OCI-LY1 (cell line): ENCODE measurements at regions not wholly inside any gene's neighbourhood (a gene's known extent, or its start where the extent isn't known, plus 50 kb on each side); places are given as distances from the start of the nearest gene placed in this dataset.

Experiments used
- H2AFZ ChIP-seq: fragments of 200-600 bp; sonication (generic), shearing (Covaris generic); 2 replicates; pipeline ENCODE4 v1.6.0; 2014; ENCODE audit warnings: antibody characterized with exemption, mild to moderate bottlenecking, low read length
- H3F3A ChIP-seq: fragments of 200-600 bp; sonication (generic), shearing (Covaris generic); 2 replicates; pipeline ENCODE4 v1.6.0; 2014; ENCODE audit warnings: mild to moderate bottlenecking, antibody characterized with exemption, low read length, moderate library complexity; ENCODE audit not compliant: insufficient read depth
- H3K27ac ChIP-seq: fragments of 200-600 bp; sonication (generic); 2 replicates; pipeline ENCODE4 v1.5.1; 2014; ENCODE audit warnings: low read length, mixed run types, mild to moderate bottlenecking, low read depth; ENCODE audit not compliant: poor library complexity, severe bottlenecking
- H3K27me3 ChIP-seq: fragments of 200-600 bp; sonication (generic); 2 replicates; pipeline ENCODE4 v1.6.0; 2014; ENCODE audit warnings: antibody characterized with exemption, mild to moderate bottlenecking, low read length, moderate library complexity; ENCODE audit not compliant: insufficient read depth
- H3K36me3 ChIP-seq: fragments of 200-600 bp; sonication (generic); 2 replicates; pipeline ENCODE4 v1.6.1; 2014; ENCODE audit warnings: mild to moderate bottlenecking, antibody characterized with exemption, low read length, moderate library complexity, mixed read lengths; ENCODE audit not compliant: insufficient read depth
- H3K4me1 ChIP-seq: fragments of 200-600 bp; sonication (generic); 2 replicates; pipeline ENCODE4 v1.5.1; 2014; ENCODE audit warnings: mild to moderate bottlenecking, low read length, moderate library complexity; ENCODE audit not compliant: insufficient read depth, severe bottlenecking
- H3K4me2 ChIP-seq: fragments of 200-600 bp; sonication (generic), shearing (Covaris generic); 2 replicates; pipeline ENCODE4 v1.6.1; 2014; ENCODE audit warnings: low read length
- H3K4me3 ChIP-seq: fragments of 200-600 bp; sonication (generic); 2 replicates; pipeline ENCODE4 v1.5.1; 2014; ENCODE audit warnings: low read length, low read depth, mild to moderate bottlenecking, mixed read lengths; ENCODE audit not compliant: poor library complexity, severe bottlenecking
- H3K79me2 ChIP-seq: fragments of 200-600 bp; shearing (Covaris generic); 2 replicates; pipeline ENCODE4 v1.6.1; 2016; ENCODE audit warnings: mixed run types, low read length, mixed read lengths; ENCODE audit not compliant: insufficient read depth
- H3K9ac ChIP-seq: fragments of 200-600 bp; sonication (generic), shearing (Covaris generic); 2 replicates; pipeline ENCODE4 v1.6.1; 2014; ENCODE audit warnings: mild to moderate bottlenecking, low read length, mixed read lengths
- H3K9me2 ChIP-seq: fragments of 200-600 bp; sonication (generic), shearing (Covaris generic); 2 replicates; pipeline ENCODE4 v1.6.1; 2014; ENCODE audit warnings: low read depth, mild to moderate bottlenecking, low read length, mixed read lengths
- H3K9me3 ChIP-seq: fragments of 200-600 bp; shearing (Covaris generic); 2 replicates; pipeline ENCODE4 v1.6.1; 2014; ENCODE audit warnings: low read length, mixed read lengths
- H4K20me1 ChIP-seq: fragments of 200-600 bp; sonication (generic), shearing (Covaris generic); 2 replicates; pipeline ENCODE4 v1.6.0; 2016; ENCODE audit warnings: mild to moderate bottlenecking, low read length; ENCODE audit not compliant: insufficient read depth
- EZH2 ChIP-seq: fragments of 200-600 bp; sonication (generic), shearing (Covaris generic); IDR thresholded peaks from 2 replicates; pipeline ENCODE4 v1.8.0; 2017; ENCODE audit warnings: borderline replicate concordance, mixed run types, mild to moderate bottlenecking, antibody characterized with exemption, low read length, moderate library complexity, mixed read lengths
- TF ChIP-seq, protein P1 (sequence below): fragments of 200-600 bp; sonication (generic), shearing (Covaris generic); IDR thresholded peaks from 2 replicates; pipeline ENCODE4 v1.5.1; 2017; ENCODE audit warnings: mild to moderate bottlenecking, antibody characterized with exemption, low read length, moderate library complexity, mixed read lengths

DNA sequence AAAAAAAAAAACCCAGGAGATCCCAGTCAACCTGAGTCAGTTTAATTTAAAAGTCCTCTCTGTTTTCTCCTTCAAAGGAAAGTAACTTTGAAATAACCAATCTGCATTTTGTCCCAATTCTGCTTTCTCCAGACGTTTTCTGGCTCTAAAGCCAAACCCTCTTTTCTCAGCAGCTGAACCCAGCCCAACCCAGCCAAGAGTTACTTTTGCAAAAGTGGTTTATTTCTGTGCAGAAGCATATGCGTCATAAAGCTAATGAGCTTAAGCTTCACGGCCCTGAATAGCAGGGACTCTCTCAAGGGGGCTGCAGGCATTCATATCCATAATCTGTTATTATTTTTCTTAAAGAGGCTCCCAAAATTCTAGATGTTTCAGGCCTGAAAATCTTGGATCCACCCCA lies 176.6 kb downstream of the GALC start:
- Histone ChIP-seq H3K4me2 (no peak overlapping the region), H3K9me2 (no peaks in the 10 kb centered on the region), H3F3A (no peaks in the 10 kb centered on the region), H3K36me3 (no peaks in the 10 kb centered on the region), H3K9ac (no peak overlapping the region), H3K27me3 (no peaks in the 10 kb centered on the region), H2AFZ (no peak overlapping the region), H3K27ac (no peak overlapping the region), H3K4me3 (no peak overlapping the region), H3K4me1 (peaks cover 42% of the 10 kb centered on the region), H4K20me1 (no peaks in the 10 kb centered on the region), H3K9me3 (no peaks in the 10 kb centered on the region), H3K79me2 (no peaks in the 10 kb centered on the region)
- no peak for TF ChIP-seq EZH2
- TF ChIP-seq, protein P1, sequence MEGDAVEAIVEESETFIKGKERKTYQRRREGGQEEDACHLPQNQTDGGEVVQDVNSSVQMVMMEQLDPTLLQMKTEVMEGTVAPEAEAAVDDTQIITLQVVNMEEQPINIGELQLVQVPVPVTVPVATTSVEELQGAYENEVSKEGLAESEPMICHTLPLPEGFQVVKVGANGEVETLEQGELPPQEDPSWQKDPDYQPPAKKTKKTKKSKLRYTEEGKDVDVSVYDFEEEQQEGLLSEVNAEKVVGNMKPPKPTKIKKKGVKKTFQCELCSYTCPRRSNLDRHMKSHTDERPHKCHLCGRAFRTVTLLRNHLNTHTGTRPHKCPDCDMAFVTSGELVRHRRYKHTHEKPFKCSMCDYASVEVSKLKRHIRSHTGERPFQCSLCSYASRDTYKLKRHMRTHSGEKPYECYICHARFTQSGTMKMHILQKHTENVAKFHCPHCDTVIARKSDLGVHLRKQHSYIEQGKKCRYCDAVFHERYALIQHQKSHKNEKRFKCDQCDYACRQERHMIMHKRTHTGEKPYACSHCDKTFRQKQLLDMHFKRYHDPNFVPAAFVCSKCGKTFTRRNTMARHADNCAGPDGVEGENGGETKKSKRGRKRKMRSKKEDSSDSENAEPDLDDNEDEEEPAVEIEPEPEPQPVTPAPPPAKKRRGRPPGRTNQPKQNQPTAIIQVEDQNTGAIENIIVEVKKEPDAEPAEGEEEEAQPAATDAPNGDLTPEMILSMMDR, result no peak

DNA sequence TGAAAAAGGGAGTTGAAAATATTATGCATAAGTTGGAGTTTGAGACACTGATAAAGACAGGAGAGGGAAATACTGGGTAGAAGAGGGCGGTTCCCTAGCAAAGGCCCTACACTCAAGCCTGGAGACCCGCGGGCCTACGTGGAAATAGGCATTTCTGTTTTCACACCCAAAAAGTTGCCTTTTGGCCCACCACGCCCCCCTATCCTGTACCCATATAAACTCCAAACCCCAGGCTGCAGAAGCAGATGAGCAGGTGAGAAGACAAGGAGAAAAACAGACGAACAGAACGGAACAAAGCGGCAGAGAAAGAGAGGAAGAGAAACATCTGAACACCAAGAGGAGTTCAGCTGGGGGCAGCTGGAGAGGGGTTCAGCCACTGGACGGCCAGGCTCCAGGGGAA lies 177.9 kb downstream of the GALC start:
- no peak overlapping the region for H3K4me2 ChIP-seq
- H4K20me1 ChIP-seq, result no peaks in the 10 kb centered on the region
- H3K4me3 ChIP-seq, result no peak overlapping the region
- no peaks in the 10 kb centered on the region for H3K9me2 ChIP-seq
- H3K9me3 ChIP-seq, result no peaks in the 10 kb centered on the region
- H3F3A ChIP-seq, result no peaks in the 10 kb centered on the region
- H3K27ac ChIP-seq, result peak overlapping the region; percentile 88
- no peak overlapping the region for H2AFZ ChIP-seq
- H3K4me1 ChIP-seq, result peaks cover 42% of the 10 kb centered on the region
- no peaks in the 10 kb centered on the region for H3K27me3 ChIP-seq
- TF ChIP-seq, protein P1, result no peak
- no peaks in the 10 kb centered on the region for H3K79me2 ChIP-seq
- no peak overlapping the region for H3K9ac ChIP-seq
- no peaks in the 10 kb centered on the region for H3K36me3 ChIP-seq

DNA sequence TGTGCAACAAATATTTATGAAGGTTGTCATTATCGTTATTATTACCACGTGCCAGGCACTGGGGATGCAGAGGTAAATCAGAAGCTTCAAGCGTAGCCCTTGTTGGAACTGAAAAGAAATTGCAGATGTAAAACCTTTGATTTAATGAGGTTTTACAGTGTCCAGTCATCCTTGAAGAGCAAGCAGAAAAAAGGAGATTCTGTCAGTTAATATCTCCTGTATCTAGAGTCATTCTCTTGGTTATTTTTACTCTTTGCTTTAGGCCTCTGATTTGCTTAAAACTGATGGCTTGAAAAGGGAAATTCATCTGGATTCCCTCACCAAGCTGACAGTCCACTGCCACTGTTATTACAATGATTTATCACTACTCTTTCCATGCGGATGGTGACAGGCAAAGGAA lies 179.3 kb downstream of the GALC start:
- no peak overlapping the region for H3K9ac ChIP-seq
- H3K79me2 ChIP-seq, result no peaks in the 10 kb centered on the region
- H3K9me3 ChIP-seq, result no peaks in the 10 kb centered on the region
- H2AFZ ChIP-seq, result no peak overlapping the region
- H3K27me3 ChIP-seq, result no peaks in the 10 kb centered on the region
- H4K20me1 ChIP-seq, result no peaks in the 10 kb centered on the region
- H3K36me3 ChIP-seq, result no peaks in the 10 kb centered on the region
- H3K9me2 ChIP-seq, result no peaks in the 10 kb centered on the region
- peak overlapping the region; percentile 36; the same call in 1 of the 2 replicates for H3K4me2 ChIP-seq
- TF ChIP-seq EZH2, result no peak
- TF ChIP-seq, protein P1, result no peak
- H3K4me3 ChIP-seq, result no peak overlapping the region
- peak overlapping the region; percentile 88 for H3K27ac ChIP-seq
- H3K4me1 ChIP-seq, result peaks cover 42% of the 10 kb centered on the region
- H3F3A ChIP-seq, result no peaks in the 10 kb centered on the region
